Epithelial cell of proximal tubule (primary cell): ENCODE measurements at regions not wholly inside any gene's neighbourhood (a gene's known extent, or its start where the extent isn't known, plus 50 kb on each side); places are given as distances from the start of the nearest gene placed in this dataset.

Source experiments
- DNase-seq: peaks from one replicate; pipeline ENCODE4 v3.0.0-alpha.2; 2011; ENCODE audit warnings: low read depth
- H3K4me3 ChIP-seq: 2 replicates; pipeline ENCODE4 v1.5.1; 2011; ENCODE audit warnings: low read depth, mild to moderate bottlenecking, low read length
- CTCF ChIP-seq: conservative IDR thresholded peaks from 2 replicates; pipeline ENCODE4 v1.5.1; 2012; ENCODE audit warnings: low read depth, mild to moderate bottlenecking, low read length

GRCh38 chr6:103699769-103700168 lies 1160.0 kb downstream of the HACE1 start:
- no peak for DNase-seq
- no peak overlapping the region for H3K4me3 ChIP-seq
- no peak for TF ChIP-seq CTCF

GRCh38 chr6:103687430-103687829 lies 1172.3 kb downstream of the HACE1 start:
- TF ChIP-seq CTCF: no peak
- no peak overlapping the region for H3K4me3 ChIP-seq
- no peak for DNase-seq

- no peak for DNase-seq
- no peak overlapping the region for H3K4me3 ChIP-seq
- no peak for TF ChIP-seq CTCF
Observed at GRCh38 chr6:103680116-103680515, 1179.6 kb downstream of the HACE1 start.

- DNase-seq: no peak
- no peak for TF ChIP-seq CTCF
- H3K4me3 ChIP-seq: no peak overlapping the region
Observed at GRCh38 chr6:103677290-103677689, 1182.4 kb downstream of the HACE1 start.

- no peak for DNase-seq
- TF ChIP-seq CTCF: no peak
- H3K4me3 ChIP-seq: no peak overlapping the region
Observed at GRCh38 chr6:103675807-103676406, 1183.8 kb downstream of the HACE1 start.

GRCh38 chr6:103674790-103675189 lies 1184.9 kb downstream of the HACE1 start:
- TF ChIP-seq CTCF: no peak
- no peak for DNase-seq

GRCh38 chr6:103672169-103672568 lies 1187.5 kb downstream of the HACE1 start:
- no peak for DNase-seq
- peak; percentile 27 for TF ChIP-seq CTCF
- no peak overlapping the region for H3K4me3 ChIP-seq

More at GRCh38 chr6:103674790-103675189, 1184.9 kb downstream of the HACE1 start:
- no peak overlapping the region for H3K4me3 ChIP-seq
